GM12878 (cell line): ENCODE measurements at regions not wholly inside any gene's neighbourhood (a gene's known extent, or its start where the extent isn't known, plus 50 kb on each side); places are given as distances from the start of the nearest gene placed in this dataset.

Experiments used
- ATAC-seq: fragments of 200-7000 bp; cut with Tn5 transposase; 3 replicates; pipeline ENCODE4 v1.9.1; 2020; ENCODE audit warnings: mild to moderate bottlenecking, moderate library complexity
- BruUV-seq: library from RNA; stranded (reverse); fragments of 400-500 nt; replicated peaks from 2 replicates; lab custom pipeline; 2021; lab: Mats Ljungman, UMichigan
- CTCF ChIA-PET: fragments of 300-600 bp; sonication (Branson Sonifier 250); formaldehyde crosslinking; extraction: SDS; loops from one replicate; lab custom pipeline; 2021; ENCODE audit warnings: inconsistent platforms; lab: Yijun Ruan, JAX
- POLR2A ChIA-PET: fragments of 350-600 bp; formaldehyde crosslinking; extraction: SDS; loops from one replicate; lab custom pipeline; 2021; ENCODE audit warnings: inconsistent platforms; lab: Charles Lee
- RAD21 ChIA-PET: fragments of 300-600 bp; sonication (Branson Sonifier 250); formaldehyde crosslinking; loops from one replicate; lab custom pipeline; 2023; ENCODE audit warnings: antibody characterized with exemption; ENCODE audit not compliant: unreplicated experiment; lab: Charles Lee
- SMC1A ChIA-PET: fragments of 300-600 bp; sonication (Branson Sonifier 250); formaldehyde crosslinking; loops from one replicate; lab custom pipeline; 2023; ENCODE audit not compliant: unreplicated experiment, uncharacterized antibody; lab: Charles Lee
- DNase-seq: peaks from one replicate; pipeline ENCODE4 v3.0.0-alpha.2; 2011; ENCODE audit warnings: low read depth, low spot score
- FAIRE-seq: peaks from 3 replicates; lab custom pipeline; 2011; peaks lifted over from hg19 to GRCh38; lab: Jason Lieb, UNC
- H2AFZ ChIP-seq: 2 replicates; pipeline ENCODE4 v1.6.0; 2011; ENCODE audit warnings: low read depth, low read length, control low read depth; ENCODE audit not compliant: control insufficient read depth
- H3K27ac ChIP-seq: 2 replicates; pipeline ENCODE4 v1.5.1; 2011; ENCODE audit warnings: control low read depth; ENCODE audit not compliant: control insufficient read depth, insufficient read depth
- H3K27me3 ChIP-seq, 2 experiments: replicated peaks in 1 of 2; 2 replicates each; pipeline versions ENCODE4 v1.6.0 to v1.6.1; 2011; ENCODE audit warnings: low read length in 1 of 2; ENCODE audit not compliant: control insufficient read depth in 2 of 2, insufficient read depth in 2 of 2
- H3K36me3 ChIP-seq, 2 experiments: 2 replicates each; pipeline ENCODE4 v1.5.1; 2011; ENCODE audit warnings: low read length in 1 of 2; ENCODE audit not compliant: control insufficient read depth in 2 of 2, insufficient read depth in 2 of 2
- H3K4me1 ChIP-seq: 2 replicates; pipeline ENCODE4 v1.6.1; 2011; ENCODE audit warnings: mild to moderate bottlenecking, low read length, moderate library complexity, mixed read lengths; ENCODE audit not compliant: control insufficient read depth, insufficient read depth
- H3K4me2 ChIP-seq: 2 replicates; pipeline ENCODE4 v1.6.0; 2011; ENCODE audit warnings: control low read depth; ENCODE audit not compliant: control insufficient read depth, insufficient read depth
- H3K4me3 ChIP-seq: fragments of 200-600 bp; sonication (generic); 2 replicates; pipeline ENCODE4 v1.5.1; 2016
- H3K79me2 ChIP-seq: 2 replicates; pipeline ENCODE4 v1.6.0; 2011; ENCODE audit warnings: low read length; ENCODE audit not compliant: control insufficient read depth, insufficient read depth
- H3K9ac ChIP-seq: 2 replicates; pipeline ENCODE4 v1.8.0; 2011; ENCODE audit warnings: low read length, control low read depth, mixed read lengths; ENCODE audit not compliant: control insufficient read depth, insufficient read depth
- H3K9me3 ChIP-seq: replicated peaks from 3 replicates; pipeline ENCODE4 v1.5.1; 2011; ENCODE audit warnings: mild to moderate bottlenecking, low read length; ENCODE audit not compliant: control insufficient read depth, insufficient read depth
- H4K20me1 ChIP-seq: 2 replicates; pipeline ENCODE4 v1.6.0; 2011; ENCODE audit not compliant: control insufficient read depth, insufficient read depth
- KDM1A ChIP-seq: fragments of 200-600 bp; sonication (generic); IDR thresholded peaks from 2 replicates; pipeline ENCODE4 v1.6.1; 2016; ENCODE audit warnings: borderline replicate concordance
- MLLT1 ChIP-seq: fragments of 450-650 bp; IDR thresholded peaks from 2 replicates; pipeline ENCODE4 v1.6.1; 2016; ENCODE audit warnings: mild to moderate bottlenecking
- NFYA ChIP-seq: IDR thresholded peaks from 2 replicates; pipeline ENCODE4 v1.6.1; 2011; ENCODE audit warnings: low read depth, mild to moderate bottlenecking, low read length, improper control_type of control experiment, borderline replicate concordance
- SREBF2 ChIP-seq: IDR thresholded peaks from 2 replicates; pipeline ENCODE4 v1.6.1; 2012; ENCODE audit warnings: mild to moderate bottlenecking, low read length
- USF2 ChIP-seq: IDR thresholded peaks from 2 replicates; pipeline ENCODE4 v1.6.1; 2011; ENCODE audit warnings: low read depth, low read length, improper control_type of control experiment, borderline replicate concordance
- ZNF217 ChIP-seq: fragments of 450-650 bp; IDR thresholded peaks from 2 replicates; pipeline ENCODE4 v1.6.1; 2017; ENCODE audit warnings: antibody characterized with exemption, mild to moderate bottlenecking
- WGBS: methylation state at CpG from one replicate; pipeline ENCODE4 v1.1.6; 2016; ENCODE audit warnings: low lambda C conversion rate; ENCODE audit not compliant: insufficient replicate concordance, insufficient coverage; ENCODE audit errors: missing lambda C conversion rate; 5-methylcytosine and 5-hydroxymethylcytosine counted together
- in situ Hi-C: fragments of 300-500 bp; cut with MboI; formaldehyde crosslinking; loops from 9 replicates; pipeline ENCODE4 v1.14.3; 2018; ENCODE audit warnings: mixed read lengths
- intact Hi-C: fragments of 100-400 bp; cut with micrococcal nuclease; formaldehyde crosslinking; loops from one replicate; pipeline ENCODE4 v1.14.2; 2022; ENCODE audit not compliant: unreplicated experiment
- TF ChIP-seq, protein P1 (sequence below): fragments of 450-650 bp; conservative IDR thresholded peaks from 2 replicates; pipeline ENCODE4 v1.6.1; 2017; ENCODE audit warnings: mild to moderate bottlenecking, moderate library complexity

DNA sequence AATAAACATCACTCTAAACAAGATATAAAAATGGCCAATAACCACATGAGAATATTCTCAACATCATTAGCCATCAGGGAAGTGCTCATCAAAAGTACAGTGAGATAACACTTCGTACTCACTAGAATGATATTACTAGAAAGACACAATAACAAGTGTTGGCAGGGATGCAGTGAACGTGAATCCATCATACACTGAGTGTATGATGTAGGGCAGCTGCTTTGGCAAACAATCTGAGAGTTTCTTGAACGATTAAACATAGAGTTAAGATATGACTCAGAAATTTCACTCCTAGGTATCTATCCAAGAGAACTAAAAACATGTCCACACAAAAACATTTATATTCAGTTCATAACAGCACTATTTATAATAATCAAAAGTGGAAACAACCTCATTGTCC, 368.9 kb downstream of the PID1 start:
- SMC1A ChIA-PET, result no interaction called here
- Histone ChIP-seq H3K4me1 (no peaks in the 10 kb centered on the region), H3K4me3 (no peak overlapping the region), H3K9me3 (no peaks in the 10 kb centered on the region), H3K27me3 (no peaks in the 10 kb centered on the region), H3K36me3 (no peaks in the 10 kb centered on the region), H2AFZ (no peak overlapping the region), H3K4me2 (no peak overlapping the region), H4K20me1 (no peaks in the 10 kb centered on the region)
- no TSS peak for BruUV-seq
- ATAC-seq, result no peak
- in situ Hi-C loops, result no loop called here
- WGBS, result 0% methylated on average over 3 of the region's 3 CpGs
- POLR2A ChIA-PET, result no interaction called here
- no peak for DNase-seq
- intact Hi-C loops, result no loop called here
- RAD21 ChIA-PET, result no interaction called here
- CTCF ChIA-PET, result no interaction called here
- no peak for TF ChIP-seq USF2
- no peak for TF ChIP-seq KDM1A
- TF ChIP-seq ZNF217, result no peak
- no peak for TF ChIP-seq NFYA
- no peak for TF ChIP-seq MLLT1
- no peak for TF ChIP-seq SREBF2
- TF ChIP-seq, protein P1, sequence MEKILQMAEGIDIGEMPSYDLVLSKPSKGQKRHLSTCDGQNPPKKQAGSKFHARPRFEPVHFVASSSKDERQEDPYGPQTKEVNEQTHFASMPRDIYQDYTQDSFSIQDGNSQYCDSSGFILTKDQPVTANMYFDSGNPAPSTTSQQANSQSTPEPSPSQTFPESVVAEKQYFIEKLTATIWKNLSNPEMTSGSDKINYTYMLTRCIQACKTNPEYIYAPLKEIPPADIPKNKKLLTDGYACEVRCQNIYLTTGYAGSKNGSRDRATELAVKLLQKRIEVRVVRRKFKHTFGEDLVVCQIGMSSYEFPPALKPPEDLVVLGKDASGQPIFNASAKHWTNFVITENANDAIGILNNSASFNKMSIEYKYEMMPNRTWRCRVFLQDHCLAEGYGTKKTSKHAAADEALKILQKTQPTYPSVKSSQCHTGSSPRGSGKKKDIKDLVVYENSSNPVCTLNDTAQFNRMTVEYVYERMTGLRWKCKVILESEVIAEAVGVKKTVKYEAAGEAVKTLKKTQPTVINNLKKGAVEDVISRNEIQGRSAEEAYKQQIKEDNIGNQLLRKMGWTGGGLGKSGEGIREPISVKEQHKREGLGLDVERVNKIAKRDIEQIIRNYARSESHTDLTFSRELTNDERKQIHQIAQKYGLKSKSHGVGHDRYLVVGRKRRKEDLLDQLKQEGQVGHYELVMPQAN, result no peak
- TF ChIP-seq, all 136 proteins: peak for 0
- H3K79me2 ChIP-seq, result no peaks in the 10 kb centered on the region
- no peak for FAIRE-seq
- no peak overlapping the region for H3K9ac ChIP-seq
- no peak overlapping the region for H3K27ac ChIP-seq
